CD14-positive monocyte (primary cell): ENCODE measurements at regions not wholly inside any gene's neighbourhood (a gene's known extent, or its start where the extent isn't known, plus 50 kb on each side); places are given as distances from the start of the nearest gene placed in this dataset.

ENCODE experiments used
- DNase-seq, 3 donors: peaks; one replicate each; pipeline ENCODE4 v3.0.0-alpha.2; 2011 to 2022
- H2AFZ ChIP-seq: 2 replicates; pipeline ENCODE4 v1.6.0; 2012; ENCODE audit warnings: mild to moderate bottlenecking, low read depth, low read length, inconsistent platforms; ENCODE audit not compliant: insufficient read depth, poor library complexity, severe bottlenecking
- H3K27ac ChIP-seq, 2 donors: 1 replicate in 1 of 2; 2 replicates in 1 of 2; pipeline ENCODE4 v1.5.1; 2012 to 2013; ENCODE audit warnings: low read length in 2 of 2, control low read depth in 1 of 2, inconsistent platforms in 1 of 2, low read depth in 1 of 2, mild to moderate bottlenecking in 1 of 2
- H3K27me3 ChIP-seq, 2 donors: one replicate each; pipeline versions ENCODE4 v1.6.0 to v1.6.1; 2011 to 2013; ENCODE audit warnings: low read length in 2 of 2; ENCODE audit not compliant: control insufficient read depth in 2 of 2, insufficient read depth in 2 of 2
- H3K36me3 ChIP-seq, 2 donors: replicated peaks in 1 of 2; 1 replicate in 1 of 2; 2 replicates in 1 of 2; pipeline versions ENCODE4 v1.5.1 to v1.6.1; 2012 to 2013; ENCODE audit warnings: low read length in 2 of 2, control low read depth in 1 of 2, inconsistent platforms in 1 of 2, mild to moderate bottlenecking in 1 of 2; ENCODE audit not compliant: insufficient read depth in 2 of 2, control insufficient read depth in 1 of 2
- H3K4me1 ChIP-seq, 2 donors: 1 replicate in 1 of 2; 2 replicates in 1 of 2; pipeline versions ENCODE4 v1.5.1 to v1.6.1; 2012 to 2013; ENCODE audit warnings: low read length in 2 of 2, control low read depth in 1 of 2, inconsistent platforms in 1 of 2, mild to moderate bottlenecking in 1 of 2, moderate library complexity in 1 of 2; ENCODE audit not compliant: insufficient read depth in 2 of 2, control insufficient read depth in 1 of 2
- H3K4me2 ChIP-seq: replicated peaks from 2 replicates; pipeline ENCODE3; 2012; ENCODE audit warnings: low read length, moderate library complexity, mild to moderate bottlenecking; ENCODE audit not compliant: poor library complexity, severe bottlenecking; ENCODE audit errors: extremely low read depth
- H3K4me3 ChIP-seq, 3 experiments: fragments of 200-600 bp in 1 of 3; sonication (generic) in 1 of 3; replicated peaks in 1 of 3; 1 replicate in 2 of 3; 2 replicates in 1 of 3; pipeline ENCODE4 v1.5.1; 2011 to 2013; ENCODE audit warnings: low read length in 3 of 3, mild to moderate bottlenecking in 3 of 3, control low read depth in 2 of 3, low read depth in 2 of 3, inconsistent platforms in 1 of 3, moderate library complexity in 1 of 3
- H3K79me2 ChIP-seq: 2 replicates; pipeline ENCODE4 v1.6.0; 2012; ENCODE audit warnings: mild to moderate bottlenecking, control low read depth, inconsistent platforms, low read length, moderate library complexity; ENCODE audit not compliant: insufficient read depth
- H3K9ac ChIP-seq: 2 replicates; pipeline ENCODE4 v1.6.0; 2017; ENCODE audit warnings: low read length, mild to moderate bottlenecking; ENCODE audit not compliant: insufficient read depth, poor library complexity, severe bottlenecking
- H3K9me3 ChIP-seq, 2 donors: replicated peaks in 1 of 2; 1 replicate in 1 of 2; 2 replicates in 1 of 2; pipeline versions ENCODE4 v1.5.1 to v1.6.1; 2012 to 2013; ENCODE audit warnings: low read length in 2 of 2, control low read depth in 1 of 2; ENCODE audit not compliant: control insufficient read depth in 1 of 2, insufficient read depth in 1 of 2
- H4K20me1 ChIP-seq: 2 replicates; pipeline ENCODE4 v1.6.0; 2012; ENCODE audit warnings: mild to moderate bottlenecking, low read length, control low read depth, moderate library complexity; ENCODE audit not compliant: insufficient read depth
- H3K27ac Mint-ChIP-seq, 7 donors: one replicate each; pipeline ENCODE4 v1.8.0; 2020; ENCODE audit warnings: mild to moderate bottlenecking in 7 of 7, mixed read lengths in 7 of 7, moderate library complexity in 6 of 7, inconsistent platforms in 2 of 7
- H3K27me3 Mint-ChIP-seq, 3 donors: one replicate each; pipeline ENCODE4 v1.8.0; 2021 to 2022; ENCODE audit warnings: low read depth in 3 of 3, mild to moderate bottlenecking in 3 of 3, mixed read lengths in 3 of 3, moderate library complexity in 3 of 3, inconsistent platforms in 1 of 3
- H3K36me3 Mint-ChIP-seq, 2 donors: one replicate each; pipeline ENCODE4 v1.8.0; 2020; ENCODE audit warnings: mixed read lengths in 2 of 2, inconsistent platforms in 1 of 2, mild to moderate bottlenecking in 1 of 2
- H3K4me1 Mint-ChIP-seq: one replicate; pipeline ENCODE4 v1.8.0; 2020; ENCODE audit warnings: mild to moderate bottlenecking, mixed read lengths
- H3K4me3 Mint-ChIP-seq, 2 donors: one replicate each; pipeline ENCODE4 v1.8.0; 2020; ENCODE audit warnings: mild to moderate bottlenecking in 2 of 2, mixed read lengths in 2 of 2, moderate library complexity in 1 of 2
- H3K9me3 Mint-ChIP-seq, 7 donors: one replicate each; pipeline ENCODE4 v1.8.0; 2020 to 2022; ENCODE audit warnings: mixed read lengths in 7 of 7, mild to moderate bottlenecking in 6 of 7, moderate library complexity in 6 of 7, inconsistent platforms in 2 of 7
- WGBS: methylation state at CpG from one replicate; pipeline ENCODE4 v1.1.5; 2013; ENCODE audit warnings: missing lambda C conversion rate; ENCODE audit not compliant: insufficient coverage; 5-methylcytosine and 5-hydroxymethylcytosine counted together
- intact Hi-C, 2 donors: fragments of 100-400 bp; cut with micrococcal nuclease; formaldehyde crosslinking; loops; one replicate each; pipeline versions ENCODE4 v1.15.0 to v1.15.1; 2023
- TF ChIP-seq, protein P1 (sequence below): fragments of 200-600 bp; IDR thresholded peaks from one replicate; pipeline ENCODE4 v1.8.0; 2022; ENCODE audit warnings: antibody characterized with exemption, mild to moderate bottlenecking

- no peak overlapping the region for H3K4me3 Mint-ChIP-seq
- no peaks in the 10 kb centered on the region for H3K79me2 ChIP-seq
- no peaks in the 10 kb centered on the region for H3K9me3 ChIP-seq
- no peak overlapping the region for H3K9ac ChIP-seq
- no peak overlapping the region for H3K4me3 ChIP-seq
- H3K36me3 Mint-ChIP-seq: no peaks in the 10 kb centered on the region
- 55% methylated on average over 3 of the region's 6 CpGs for WGBS
- TF ChIP-seq, protein P1, sequence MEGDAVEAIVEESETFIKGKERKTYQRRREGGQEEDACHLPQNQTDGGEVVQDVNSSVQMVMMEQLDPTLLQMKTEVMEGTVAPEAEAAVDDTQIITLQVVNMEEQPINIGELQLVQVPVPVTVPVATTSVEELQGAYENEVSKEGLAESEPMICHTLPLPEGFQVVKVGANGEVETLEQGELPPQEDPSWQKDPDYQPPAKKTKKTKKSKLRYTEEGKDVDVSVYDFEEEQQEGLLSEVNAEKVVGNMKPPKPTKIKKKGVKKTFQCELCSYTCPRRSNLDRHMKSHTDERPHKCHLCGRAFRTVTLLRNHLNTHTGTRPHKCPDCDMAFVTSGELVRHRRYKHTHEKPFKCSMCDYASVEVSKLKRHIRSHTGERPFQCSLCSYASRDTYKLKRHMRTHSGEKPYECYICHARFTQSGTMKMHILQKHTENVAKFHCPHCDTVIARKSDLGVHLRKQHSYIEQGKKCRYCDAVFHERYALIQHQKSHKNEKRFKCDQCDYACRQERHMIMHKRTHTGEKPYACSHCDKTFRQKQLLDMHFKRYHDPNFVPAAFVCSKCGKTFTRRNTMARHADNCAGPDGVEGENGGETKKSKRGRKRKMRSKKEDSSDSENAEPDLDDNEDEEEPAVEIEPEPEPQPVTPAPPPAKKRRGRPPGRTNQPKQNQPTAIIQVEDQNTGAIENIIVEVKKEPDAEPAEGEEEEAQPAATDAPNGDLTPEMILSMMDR: no peak
- no peaks in the 10 kb centered on the region for H3K36me3 ChIP-seq
- no peak overlapping the region for H3K27ac Mint-ChIP-seq
- H3K9me3 Mint-ChIP-seq: peaks cover 0 to 3% (median 0%) of the 10 kb centered on the region in 7 donors
- H3K27ac ChIP-seq: no peak overlapping the region
- H3K27me3 ChIP-seq: no peaks in the 10 kb centered on the region
- H3K4me2 ChIP-seq: no peak overlapping the region
- no peaks in the 10 kb centered on the region for H3K4me1 Mint-ChIP-seq
- H3K27me3 Mint-ChIP-seq: peaks cover 0 to 2% (median 0%) of the 10 kb centered on the region in 3 donors
- no peaks in the 10 kb centered on the region for H4K20me1 ChIP-seq
- no peak for DNase-seq
- intact Hi-C loops: no loop called here
- H3K4me1 ChIP-seq: no peaks in the 10 kb centered on the region
- no peak overlapping the region for H2AFZ ChIP-seq
These were observed 359.3 kb downstream of the CMPK2 start for GRCh38 chr2:6506361-6506794.

DNA sequence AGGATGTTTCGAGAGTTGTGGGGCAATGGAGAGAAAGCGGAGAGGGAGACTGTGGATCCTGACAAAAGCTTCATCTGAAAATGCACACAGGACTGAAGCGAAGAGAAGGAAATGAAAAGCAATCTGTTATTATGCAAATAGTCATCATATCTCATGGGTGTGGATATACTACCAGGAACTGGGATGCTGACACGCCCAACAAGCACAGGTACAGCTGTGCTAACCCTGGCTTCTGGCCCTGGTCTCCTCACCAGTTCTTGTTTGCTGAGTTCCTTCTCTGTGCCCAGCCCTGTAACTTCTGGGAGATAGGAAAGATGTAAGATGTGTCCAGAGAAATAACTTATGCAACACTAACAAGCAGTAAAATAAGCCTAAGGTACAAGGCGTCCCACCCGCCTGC lies 358.8 kb downstream of the CMPK2 start:
- Mint-ChIP-seq H3K9me3 (peaks cover 0 to 3% (median 0%) of the 10 kb centered on the region in 7 donors), H3K36me3 (no peaks in the 10 kb centered on the region), H3K27ac (no peak overlapping the region), H3K27me3 (peaks cover 0 to 2% (median 0%) of the 10 kb centered on the region in 3 donors), H3K4me1 (no peaks in the 10 kb centered on the region), H3K4me3 (no peak overlapping the region)
- H3K27ac ChIP-seq: no peak overlapping the region
- no peaks in the 10 kb centered on the region for H4K20me1 ChIP-seq
- WGBS: 62% methylated on average over 4 of the region's 6 CpGs
- H3K27me3 ChIP-seq: no peaks in the 10 kb centered on the region
- H3K4me3 ChIP-seq: no peak overlapping the region
- no peak for DNase-seq
- no peak overlapping the region for H3K4me2 ChIP-seq
- H3K9me3 ChIP-seq: no peaks in the 10 kb centered on the region
- H3K36me3 ChIP-seq: no peaks in the 10 kb centered on the region
- no peaks in the 10 kb centered on the region for H3K79me2 ChIP-seq
- H3K4me1 ChIP-seq: no peaks in the 10 kb centered on the region
- H3K9ac ChIP-seq: no peak overlapping the region
- TF ChIP-seq, protein P1: no peak
- H2AFZ ChIP-seq: no peak overlapping the region
- intact Hi-C loops: no loop called here
